ENCODE measurements at regions not wholly inside any gene's neighbourhood (a gene's known extent, or its start where the extent isn't known, plus 50 kb on each side); places are given as distances from the start of the nearest gene placed in this dataset.

DNA sequence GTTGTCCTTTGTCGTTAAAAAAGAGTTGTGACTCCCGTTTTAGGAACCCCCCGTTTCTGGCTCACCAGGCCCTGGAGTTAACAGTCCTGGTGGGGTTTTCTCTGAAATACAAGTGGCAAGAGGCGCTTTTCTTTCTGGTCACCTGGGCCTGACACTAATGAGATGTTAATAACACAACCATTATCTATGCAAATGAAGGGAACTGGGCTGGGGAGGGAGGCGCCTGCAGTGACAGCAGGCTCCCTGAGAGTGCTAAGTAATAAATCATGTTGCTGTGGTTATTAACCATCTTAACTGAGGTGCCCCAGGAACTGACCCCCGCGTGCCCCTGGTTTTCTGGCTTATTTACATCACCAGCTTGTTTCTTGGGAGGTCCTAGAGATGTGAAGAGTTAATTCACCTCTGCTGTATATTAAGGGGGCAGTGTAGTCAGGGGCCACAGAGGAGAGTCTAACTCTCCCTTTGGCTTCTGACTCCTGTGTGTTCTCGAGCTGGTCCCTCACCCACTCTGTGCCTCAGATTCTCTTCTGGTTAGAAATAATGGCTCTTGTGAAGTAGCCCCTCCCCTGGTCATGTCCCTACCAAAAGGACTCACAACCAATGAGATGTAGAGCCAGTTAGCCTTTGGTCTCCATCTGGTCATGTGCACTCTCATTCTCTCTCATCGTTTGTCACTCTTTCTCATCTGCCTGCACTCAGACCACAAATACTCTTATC is 276.6 kb upstream of the CADM1 start (continued):
- no peak for TF ChIP-seq ZNF780A (CRISPR knock-in tag; IDR thresholded peaks at IDR 0.05)
- TF ChIP-seq ZSCAN9 (CRISPR knock-in tag; IDR thresholded peaks at IDR 0.05; ENCODE audit: borderline replicate concordance): no peak
- no peak for TF ChIP-seq MTA1 (CRISPR knock-in tag; IDR thresholded peaks at IDR 0.05; ENCODE audit: borderline replicate concordance)
- TF ChIP-seq, protein P1, sequence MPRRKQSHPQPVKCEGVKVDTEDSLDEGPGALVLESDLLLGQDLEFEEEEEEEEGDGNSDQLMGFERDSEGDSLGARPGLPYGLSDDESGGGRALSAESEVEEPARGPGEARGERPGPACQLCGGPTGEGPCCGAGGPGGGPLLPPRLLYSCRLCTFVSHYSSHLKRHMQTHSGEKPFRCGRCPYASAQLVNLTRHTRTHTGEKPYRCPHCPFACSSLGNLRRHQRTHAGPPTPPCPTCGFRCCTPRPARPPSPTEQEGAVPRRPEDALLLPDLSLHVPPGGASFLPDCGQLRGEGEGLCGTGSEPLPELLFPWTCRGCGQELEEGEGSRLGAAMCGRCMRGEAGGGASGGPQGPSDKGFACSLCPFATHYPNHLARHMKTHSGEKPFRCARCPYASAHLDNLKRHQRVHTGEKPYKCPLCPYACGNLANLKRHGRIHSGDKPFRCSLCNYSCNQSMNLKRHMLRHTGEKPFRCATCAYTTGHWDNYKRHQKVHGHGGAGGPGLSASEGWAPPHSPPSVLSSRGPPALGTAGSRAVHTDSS (CRISPR knock-in tag; conservative IDR thresholded peaks at IDR 0.05): no peak
- no peak for TF ChIP-seq ZNF75D (CRISPR knock-in tag; IDR thresholded peaks at IDR 0.05; ENCODE audit: borderline replicate concordance)
- TF ChIP-seq, protein P2, sequence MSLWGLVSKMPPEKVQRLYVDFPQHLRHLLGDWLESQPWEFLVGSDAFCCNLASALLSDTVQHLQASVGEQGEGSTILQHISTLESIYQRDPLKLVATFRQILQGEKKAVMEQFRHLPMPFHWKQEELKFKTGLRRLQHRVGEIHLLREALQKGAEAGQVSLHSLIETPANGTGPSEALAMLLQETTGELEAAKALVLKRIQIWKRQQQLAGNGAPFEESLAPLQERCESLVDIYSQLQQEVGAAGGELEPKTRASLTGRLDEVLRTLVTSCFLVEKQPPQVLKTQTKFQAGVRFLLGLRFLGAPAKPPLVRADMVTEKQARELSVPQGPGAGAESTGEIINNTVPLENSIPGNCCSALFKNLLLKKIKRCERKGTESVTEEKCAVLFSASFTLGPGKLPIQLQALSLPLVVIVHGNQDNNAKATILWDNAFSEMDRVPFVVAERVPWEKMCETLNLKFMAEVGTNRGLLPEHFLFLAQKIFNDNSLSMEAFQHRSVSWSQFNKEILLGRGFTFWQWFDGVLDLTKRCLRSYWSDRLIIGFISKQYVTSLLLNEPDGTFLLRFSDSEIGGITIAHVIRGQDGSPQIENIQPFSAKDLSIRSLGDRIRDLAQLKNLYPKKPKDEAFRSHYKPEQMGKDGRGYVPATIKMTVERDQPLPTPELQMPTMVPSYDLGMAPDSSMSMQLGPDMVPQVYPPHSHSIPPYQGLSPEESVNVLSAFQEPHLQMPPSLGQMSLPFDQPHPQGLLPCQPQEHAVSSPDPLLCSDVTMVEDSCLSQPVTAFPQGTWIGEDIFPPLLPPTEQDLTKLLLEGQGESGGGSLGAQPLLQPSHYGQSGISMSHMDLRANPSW (CRISPR knock-in tag; IDR thresholded peaks at IDR 0.05; ENCODE audit: borderline replicate concordance): no peak
- TF ChIP-seq GTF2F1 (IDR thresholded peaks at IDR 0.05; ENCODE audit: low read length): no peak
- no peak for TF ChIP-seq ATF7-NPFF (CRISPR knock-in tag; IDR thresholded peaks at IDR 0.05; ENCODE audit: low read depth)

All from HepG2 (cell line).